B cell (primary cell): ENCODE measurements at regions not wholly inside any gene's neighbourhood (a gene's known extent, or its start where the extent isn't known, plus 50 kb on each side); places are given as distances from the start of the nearest gene placed in this dataset.

ENCODE experiments used
- ATAC-seq: fragments of 200-7000 bp; cut with Tn5 transposase; one replicate; pipeline ENCODE4 v1.10.0; 2021; ENCODE audit warnings: low read depth, mild to moderate bottlenecking, moderate number of reproducible peaks, moderate library complexity
- CTCF ChIA-PET: fragments of 350-600 bp; sonication (Branson Sonifier 250); formaldehyde crosslinking; loops from one replicate; lab custom pipeline; 2021; ENCODE audit warnings: antibody characterized with exemption, inconsistent platforms; lab: Charles Lee
- POLR2A ChIA-PET: fragments of 350-600 bp; sonication (Branson Sonifier 250); formaldehyde crosslinking; loops from one replicate; lab custom pipeline; 2021; ENCODE audit warnings: antibody characterized with exemption; lab: Charles Lee
- DNase-seq: peaks from one replicate; pipeline ENCODE4 v3.0.0; 2013
- H2AFZ ChIP-seq: 2 replicates; pipeline ENCODE4 v1.6.1; 2012; ENCODE audit warnings: mild to moderate bottlenecking, low read depth, low read length; ENCODE audit not compliant: insufficient read depth, poor library complexity, severe bottlenecking
- H3K27ac ChIP-seq, 2 donors: 1 replicate in 1 of 2; 2 replicates in 1 of 2; pipeline ENCODE4 v1.5.1; 2012 to 2013; ENCODE audit warnings: low read length in 2 of 2, mild to moderate bottlenecking in 2 of 2, moderate library complexity in 1 of 2
- H3K27me3 ChIP-seq, 4 experiments: fragments of 200-600 bp in 1 of 4; sonication (generic) in 1 of 4; replicated peaks in 1 of 4; 1 replicate in 2 of 4; 2 replicates in 2 of 4; pipeline versions ENCODE4 v1.6.1 to v1.7.0; 2013 to 2016; ENCODE audit warnings: low read length in 3 of 4, mild to moderate bottlenecking in 2 of 4, mixed read lengths in 1 of 4, moderate library complexity in 1 of 4; ENCODE audit not compliant: insufficient read depth in 4 of 4, control insufficient read depth in 3 of 4; ENCODE audit errors: control extremely low read depth in 1 of 4
- H3K36me3 ChIP-seq, 2 experiments: replicated peaks in 1 of 2; 1 replicate in 1 of 2; 2 replicates in 1 of 2; pipeline versions ENCODE4 v1.6.1 to v1.7.1; 2013; ENCODE audit warnings: low read length in 1 of 2; ENCODE audit not compliant: insufficient read depth in 2 of 2, control insufficient read depth in 1 of 2; ENCODE audit errors: control extremely low read depth in 1 of 2, extremely low read depth in 1 of 2
- H3K4me1 ChIP-seq, 2 donors: fragments of 200-600 bp in 1 of 2; sonication (generic) in 1 of 2; 1 replicate in 1 of 2; 2 replicates in 1 of 2; pipeline versions ENCODE4 v1.5.1 to v1.6.1; 2013 to 2017; ENCODE audit warnings: low read length in 2 of 2; ENCODE audit not compliant: control insufficient read depth in 2 of 2, insufficient read depth in 2 of 2
- H3K4me2 ChIP-seq: replicated peaks from 2 replicates; pipeline ENCODE3; 2012; ENCODE audit warnings: mild to moderate bottlenecking, low read depth, low read length; ENCODE audit not compliant: poor library complexity, severe bottlenecking
- H3K4me3 ChIP-seq, 5 experiments: fragments of 200-600 bp in 1 of 5; sonication (generic) in 1 of 5; 1 replicate in 3 of 5; 2 replicates in 2 of 5; pipeline versions ENCODE4 v1.5.1 to v1.7.0; 2011 to 2016; ENCODE audit warnings: low read length in 4 of 5, mild to moderate bottlenecking in 4 of 5, low read depth in 2 of 5, control low read depth in 1 of 5, moderate library complexity in 1 of 5; ENCODE audit not compliant: insufficient read depth in 1 of 5; ENCODE audit errors: control extremely low read depth in 1 of 5, extremely low read depth in 1 of 5
- H3K79me2 ChIP-seq: fragments of 200-600 bp; sonication (generic); one replicate; pipeline ENCODE4 v1.6.0; 2016; ENCODE audit warnings: low read length; ENCODE audit not compliant: control insufficient read depth, insufficient read depth
- H3K9ac ChIP-seq: fragments of 200-600 bp; sonication (generic); 2 replicates; pipeline ENCODE4 v1.6.1; 2017; ENCODE audit warnings: mild to moderate bottlenecking, low read length, moderate library complexity
- H3K9me3 ChIP-seq, 3 donors: one replicate each; pipeline versions ENCODE4 v1.6.1 to v1.7.1; 2013; ENCODE audit warnings: low read length in 2 of 3; ENCODE audit not compliant: control insufficient read depth in 2 of 3, insufficient read depth in 1 of 3; ENCODE audit errors: control extremely low read depth in 1 of 3
- H4K20me1 ChIP-seq: 2 replicates; pipeline ENCODE4 v1.6.0; 2012; ENCODE audit warnings: mild to moderate bottlenecking, low read length; ENCODE audit not compliant: insufficient read depth, control insufficient read depth, poor library complexity, severe bottlenecking
- H3K27ac Mint-ChIP-seq: one replicate; pipeline ENCODE4 v1.8.0; 2021; ENCODE audit warnings: mixed read lengths
- H3K27me3 Mint-ChIP-seq: one replicate; pipeline ENCODE4 v1.8.0; 2021; ENCODE audit warnings: mixed read lengths
- H3K4me1 Mint-ChIP-seq: one replicate; pipeline ENCODE4 v1.8.0; 2021; ENCODE audit warnings: mixed read lengths
- H3K4me3 Mint-ChIP-seq: one replicate; pipeline ENCODE4 v1.8.0; 2021; ENCODE audit warnings: mixed read lengths
- H3K9me3 Mint-ChIP-seq: one replicate; pipeline ENCODE4 v1.8.0; 2022; ENCODE audit warnings: mixed read lengths; ENCODE audit not compliant: insufficient read depth
- CTCF ChIP-seq: fragments of 200-600 bp; IDR thresholded peaks from one replicate; pipeline ENCODE4 v1.8.0; 2022; ENCODE audit warnings: antibody characterized with exemption, mild to moderate bottlenecking
- EZH2 ChIP-seq: IDR thresholded peaks from 2 replicates; pipeline ENCODE4 v1.6.1; 2012; ENCODE audit warnings: borderline replicate concordance, low read depth, mild to moderate bottlenecking, moderate library complexity, low read length; ENCODE audit not compliant: insufficient read depth, poor library complexity, severe bottlenecking
- WGBS: methylation state at CpG from one replicate; pipeline ENCODE4 v1.1.5; 2013; ENCODE audit warnings: missing lambda C conversion rate; ENCODE audit not compliant: insufficient coverage; 5-methylcytosine and 5-hydroxymethylcytosine counted together
- intact Hi-C: fragments of 100-400 bp; cut with micrococcal nuclease; formaldehyde crosslinking; loops from one replicate; pipeline ENCODE4 v1.10.0; 2022

DNA sequence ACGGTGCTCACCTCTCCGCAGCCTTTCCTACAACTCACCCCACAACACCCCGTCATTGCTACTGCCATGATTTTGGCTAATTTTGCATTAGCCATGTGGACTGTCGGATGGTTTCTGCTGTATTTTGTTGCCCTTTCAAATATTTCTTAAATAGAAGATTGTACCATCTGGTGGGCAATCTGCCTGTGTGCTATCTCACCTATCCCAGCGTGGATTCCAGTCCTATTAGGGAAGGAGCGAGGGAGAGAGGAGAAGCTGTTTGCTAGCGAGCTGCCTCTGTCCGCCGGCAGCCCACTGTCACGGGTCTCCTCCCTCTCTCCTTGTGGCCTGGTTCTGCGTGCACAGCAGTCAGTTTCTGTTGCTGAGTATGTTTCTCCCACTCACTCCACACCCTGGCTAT is 336.2 kb downstream of the TXNL1 start:
- no peaks in the 10 kb centered on the region for H3K27me3 ChIP-seq
- no peak overlapping the region for H2AFZ ChIP-seq
- H4K20me1 ChIP-seq = no peaks in the 10 kb centered on the region
- H3K27ac ChIP-seq = no peak overlapping the region
- H3K9ac ChIP-seq = no peak overlapping the region
- no peak for TF ChIP-seq CTCF
- no peak for TF ChIP-seq EZH2
- no peak overlapping the region for H3K4me3 Mint-ChIP-seq
- POLR2A ChIA-PET = no interaction called here
- ATAC-seq (no peak), DNase-seq (no peak)
- H3K4me3 ChIP-seq = no peak overlapping the region
- H3K4me1 Mint-ChIP-seq = peaks cover 3% of the 10 kb centered on the region
- H3K4me1 ChIP-seq = no peaks in the 10 kb centered on the region
- no peaks in the 10 kb centered on the region for H3K36me3 ChIP-seq
- H3K9me3 Mint-ChIP-seq = peaks cover 2% of the 10 kb centered on the region
- H3K27ac Mint-ChIP-seq = no peak overlapping the region
- intact Hi-C loops = no loop called here
- H3K79me2 ChIP-seq = no peaks in the 10 kb centered on the region
- no peak overlapping the region for H3K4me2 ChIP-seq
- 85% methylated on average over 8 of the region's 11 CpGs for WGBS
- H3K27me3 Mint-ChIP-seq = no peaks in the 10 kb centered on the region
- CTCF ChIA-PET = interaction anchor here (1.3 kb wide), 1 partner anchor 12 kb away, joined by 3 read pairs; no protein-coding TSS in a partner anchor
- H3K9me3 ChIP-seq = no peaks in the 10 kb centered on the region

GRCh38 chr18:56299740-56300139 is 338.7 kb downstream of the TXNL1 start:
- intact Hi-C loops = no loop called here
- no peak overlapping the region for H3K4me2 ChIP-seq

More at GRCh38 chr18:56299740-56300139, 338.7 kb downstream of the TXNL1 start:
- ATAC-seq (no peak), DNase-seq (no peak)
- Histone ChIP-seq H4K20me1 (no peaks in the 10 kb centered on the region), H3K4me3 (no peak overlapping the region), H3K4me1 (peaks cover 5 to 6% of the 10 kb centered on the region in 2 donors), H3K27ac (no peak overlapping the region), H2AFZ (no peak overlapping the region), H3K9ac (no peak overlapping the region), H3K79me2 (no peaks in the 10 kb centered on the region), H3K36me3 (no peaks in the 10 kb centered on the region), H3K9me3 (no peaks in the 10 kb centered on the region), H3K27me3 (no peaks in the 10 kb centered on the region)
- ChIA-PET CTCF (no interaction called here), POLR2A (no interaction called here)
- H3K9me3 Mint-ChIP-seq = peaks cover 2% of the 10 kb centered on the region
- no peak overlapping the region for H3K4me3 Mint-ChIP-seq
- no peak for TF ChIP-seq EZH2
- TF ChIP-seq CTCF = no peak
- no CpG with 5 or more reads among the region's 1 CpG for WGBS
- H3K27me3 Mint-ChIP-seq = no peaks in the 10 kb centered on the region
- H3K27ac Mint-ChIP-seq = no peak overlapping the region
- peaks cover 7% of the 10 kb centered on the region for H3K4me1 Mint-ChIP-seq
